Stimulated activated CD4-positive, alpha-beta T cell treated with anti-CD3 and anti-CD28 coated beads, Interleukin-1b, Interleukin-23, amount 100 ng/mL, for 4 hours (primary cell): ENCODE measurements at regions not wholly inside any gene's neighbourhood (a gene's known extent, or its start where the extent isn't known, plus 50 kb on each side); places are given as distances from the start of the nearest gene placed in this dataset.

ENCODE experiments used
- DNase-seq, 2 donors: peaks; one replicate each; pipeline ENCODE4 v3.0.0-alpha.2; 2020; ENCODE audit warnings: low read depth in 2 of 2

DNA sequence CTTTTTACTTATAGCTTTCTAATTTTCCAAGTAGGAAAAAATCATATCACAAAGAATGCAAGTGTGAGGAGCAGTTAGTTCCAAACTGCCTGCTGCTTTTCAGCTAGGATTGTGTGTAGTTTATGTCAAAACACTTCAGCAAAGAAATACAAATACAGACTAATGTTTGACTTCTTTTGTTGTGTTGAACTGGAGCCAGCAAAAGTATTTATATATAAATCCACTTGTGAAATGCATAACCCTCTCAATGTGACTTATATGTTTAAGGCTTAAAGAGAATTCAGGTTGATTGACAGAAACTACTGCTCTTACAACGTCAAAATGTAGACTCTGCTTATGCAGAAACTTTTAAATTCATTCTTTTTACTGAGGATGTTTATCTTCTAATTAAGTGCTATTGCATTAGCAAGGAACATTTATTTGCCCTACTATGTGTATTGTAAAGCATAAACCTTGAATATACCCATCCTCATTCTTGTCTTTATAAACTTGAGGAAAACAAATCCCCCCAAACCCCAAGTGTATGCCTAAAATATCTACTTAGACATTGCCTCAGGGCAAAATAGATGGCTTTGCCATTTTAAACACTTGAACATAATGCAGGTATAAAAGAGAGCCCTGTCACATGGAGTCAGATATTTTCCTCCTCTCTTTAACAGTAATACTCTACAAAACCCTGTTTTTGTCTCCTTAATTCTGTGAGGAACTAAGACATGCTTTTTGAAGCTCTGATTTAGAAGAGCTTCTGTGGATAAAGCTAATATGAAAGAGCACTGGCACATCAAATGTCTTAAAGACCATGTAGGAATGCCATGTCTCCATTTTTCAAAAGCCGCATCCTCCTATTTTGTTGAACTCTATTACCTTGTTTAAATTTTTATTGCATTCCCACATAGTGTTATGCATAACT is 302.8 kb upstream of the TBC1D5 start:
- DNase-seq, result no peak

DNA sequence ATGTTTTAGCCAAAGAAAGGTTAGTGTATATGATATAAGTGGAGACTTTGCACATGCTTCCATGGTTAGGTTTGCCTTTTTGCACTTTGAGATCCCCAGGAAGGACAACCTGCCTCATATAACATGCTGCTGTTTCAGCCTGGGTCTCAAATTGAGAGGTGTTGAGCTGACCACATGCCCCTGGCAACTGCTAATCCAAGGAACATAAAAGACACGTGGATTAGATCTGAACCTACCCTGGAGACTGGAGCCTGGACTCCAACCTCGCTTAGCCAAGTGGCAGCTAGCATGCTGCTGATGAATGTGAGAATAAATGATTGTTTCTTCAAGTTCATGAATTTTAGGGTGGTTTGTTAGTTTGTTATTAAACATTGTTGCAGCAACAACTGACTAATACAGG is 301.8 kb upstream of the TBC1D5 start:
- DNase-seq, result no peak

DNA sequence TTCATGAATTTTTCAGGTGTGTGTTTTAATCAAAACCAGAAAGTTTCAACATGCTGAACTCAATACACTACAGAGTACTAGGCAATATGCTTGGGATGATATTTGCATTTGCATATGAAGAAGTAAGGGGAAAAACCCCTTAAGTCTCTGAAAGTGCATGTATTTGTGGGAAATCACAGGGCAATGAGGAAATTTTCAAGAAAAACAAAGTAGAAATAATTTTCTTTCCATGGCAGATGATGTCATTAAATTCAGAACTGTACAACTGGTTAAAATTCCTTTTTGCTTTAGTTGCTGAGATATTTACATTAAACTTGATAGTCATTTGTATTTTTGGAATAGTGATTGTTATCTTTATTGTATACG is 294.0 kb upstream of the TBC1D5 start:
- DNase-seq, result no peak

DNA sequence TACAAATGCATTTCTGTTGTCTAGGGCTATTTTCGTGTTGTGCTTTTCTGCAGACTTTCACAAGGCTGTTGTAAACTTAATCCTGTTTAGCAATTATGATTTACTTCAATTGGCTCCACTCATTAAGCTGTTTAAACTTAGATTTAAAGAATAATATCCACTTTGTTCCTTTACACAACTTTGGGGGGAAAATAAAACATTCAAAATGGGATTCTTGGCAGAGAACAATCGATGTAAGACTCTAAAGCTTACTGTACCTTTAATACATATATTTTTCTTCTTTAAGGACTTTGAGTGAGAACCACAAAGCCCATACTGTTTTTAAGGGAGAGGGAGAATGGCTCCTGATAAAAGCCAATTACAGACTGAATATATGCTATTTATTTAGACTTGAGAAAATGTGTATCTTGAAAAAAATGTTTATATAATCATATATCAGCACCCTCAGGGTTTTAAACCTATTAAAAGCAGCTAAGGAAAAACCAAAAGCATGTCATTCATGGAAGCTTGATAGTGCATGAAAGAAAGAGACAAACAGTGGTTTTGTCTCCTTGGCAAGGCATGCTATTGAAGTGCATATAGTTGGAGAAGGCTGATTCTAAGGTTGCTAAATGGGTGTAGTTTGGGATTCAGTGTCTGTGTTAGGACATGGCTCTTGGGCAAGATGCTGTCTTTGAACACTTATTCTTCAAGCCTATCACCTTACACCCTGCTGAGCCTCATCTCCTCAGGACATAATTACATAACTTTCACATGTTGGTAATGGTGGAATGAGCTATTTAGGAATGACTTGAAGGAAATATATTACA is 293.4 kb upstream of the TBC1D5 start:
- DNase-seq, result no peak

DNA sequence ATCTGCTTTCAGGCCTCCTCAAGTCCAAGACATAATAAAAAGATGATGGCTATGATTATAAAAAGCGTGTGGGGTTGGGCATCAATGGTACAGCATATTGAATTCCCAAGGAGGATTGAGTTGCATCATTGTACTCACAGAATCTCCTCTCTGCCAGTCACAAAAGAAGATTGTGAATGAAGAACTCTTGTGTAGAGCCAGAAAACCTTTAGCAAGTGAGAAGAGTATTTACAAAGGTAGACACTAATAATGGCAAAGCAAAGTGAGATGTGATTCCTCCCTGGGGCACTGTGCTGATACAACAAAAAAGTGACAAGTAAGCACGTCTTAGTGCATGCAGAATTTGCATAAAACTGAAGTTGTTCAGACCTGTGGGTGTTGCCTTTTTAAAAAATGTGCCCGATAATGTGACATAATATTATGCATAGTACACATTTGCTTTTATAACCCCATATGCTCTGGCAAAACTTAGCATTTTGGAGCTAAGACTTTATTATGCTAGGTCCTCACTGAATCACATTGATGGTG is 291.2 kb upstream of the TBC1D5 start:
- no peak for DNase-seq

DNA sequence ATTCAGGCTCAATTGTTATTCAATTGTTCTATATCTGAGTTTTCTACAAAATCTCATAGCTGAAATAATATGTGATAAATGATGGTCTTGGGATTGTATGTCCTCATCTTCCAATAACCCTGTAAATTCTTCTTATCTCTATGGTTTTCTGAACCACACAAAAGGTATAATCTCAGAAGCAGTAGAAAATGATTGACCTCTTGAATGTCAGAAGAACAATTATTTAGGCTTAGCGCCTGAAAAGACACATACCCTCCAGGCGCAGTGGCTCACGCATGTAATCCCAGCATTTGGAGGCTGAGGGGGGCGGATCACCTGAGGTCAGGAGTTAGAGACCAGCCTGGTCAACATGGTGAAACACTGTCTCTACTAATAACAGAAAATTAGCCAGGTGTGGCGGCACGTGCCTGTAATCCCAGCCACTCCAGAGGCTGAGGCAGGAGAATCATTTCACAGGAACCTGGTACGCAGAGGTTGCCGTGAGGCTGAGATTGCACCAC is 288.0 kb upstream of the TBC1D5 start:
- no peak for DNase-seq

DNA sequence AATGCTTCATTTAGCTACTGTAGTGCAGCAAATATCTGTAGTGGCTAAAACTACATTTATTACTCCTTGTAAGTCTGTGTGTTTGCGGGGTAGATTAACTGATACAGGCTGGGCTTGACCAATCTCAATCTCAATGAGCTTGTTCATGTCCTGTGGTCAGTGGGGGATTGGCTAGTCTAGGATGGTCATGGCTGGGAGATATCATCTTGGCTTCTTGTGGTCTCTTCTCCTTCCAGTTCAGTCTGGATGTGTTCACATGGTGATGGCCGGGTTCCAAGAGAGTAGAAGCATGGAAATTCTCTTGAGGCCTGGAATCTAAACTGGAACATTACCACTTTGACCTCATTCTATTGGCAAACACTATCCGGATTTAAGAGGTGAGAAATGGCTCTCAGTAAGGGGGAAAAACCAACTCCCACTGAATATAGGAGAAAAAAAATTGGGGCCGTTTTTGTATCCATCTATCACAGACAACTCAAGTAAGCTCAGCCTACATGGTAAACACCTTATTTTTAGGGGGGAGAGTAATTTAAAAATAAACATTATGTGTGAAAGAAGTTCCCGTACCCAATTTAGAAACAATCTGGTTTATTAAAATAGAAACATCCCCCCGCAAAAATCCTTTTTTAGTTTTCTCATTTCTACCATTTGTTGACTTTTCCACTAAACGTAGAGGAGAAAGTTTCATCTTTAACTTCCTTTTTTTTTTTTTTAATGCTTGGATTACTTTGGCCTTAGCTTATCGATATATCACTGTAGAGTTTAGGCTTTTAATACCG is 284.9 kb upstream of the TBC1D5 start:
- no peak for DNase-seq

DNA sequence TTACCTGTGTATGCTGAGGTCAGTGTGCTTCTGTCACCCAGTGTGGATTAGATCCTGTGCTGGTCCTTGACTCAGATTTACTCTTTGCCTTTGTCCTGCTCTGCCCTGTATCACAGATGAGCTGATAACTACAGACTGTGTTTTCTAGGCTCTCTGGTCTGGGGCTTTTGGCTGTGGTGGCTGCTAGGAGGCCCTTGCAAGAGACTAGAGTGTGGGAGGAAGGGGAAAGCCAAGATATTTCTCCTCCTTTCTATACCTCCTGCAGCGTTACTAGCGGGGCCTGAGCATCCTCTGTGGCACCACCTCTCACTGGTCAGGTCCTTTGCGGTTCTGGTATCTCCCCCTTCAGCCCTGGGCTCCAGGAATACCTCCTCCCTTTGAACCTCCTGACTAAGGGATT is 282.3 kb upstream of the TBC1D5 start:
- no peak for DNase-seq

DNA sequence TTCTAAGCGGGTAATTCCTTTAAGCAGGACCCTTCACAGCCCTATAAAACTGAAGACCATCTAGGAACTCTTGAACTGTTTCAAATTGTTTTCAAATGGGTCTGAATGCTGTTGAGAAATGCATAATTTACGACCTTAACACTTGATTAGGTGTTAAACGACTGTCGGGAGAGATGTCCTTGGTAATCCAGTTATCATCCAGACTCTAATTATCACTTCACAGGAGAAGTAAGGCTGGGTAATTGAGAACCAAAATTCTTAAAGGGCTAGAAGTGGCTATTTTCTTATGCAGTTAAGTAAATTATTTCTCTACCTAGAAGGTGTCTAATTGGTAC is 276.7 kb upstream of the TBC1D5 start:
- no peak for DNase-seq

DNA sequence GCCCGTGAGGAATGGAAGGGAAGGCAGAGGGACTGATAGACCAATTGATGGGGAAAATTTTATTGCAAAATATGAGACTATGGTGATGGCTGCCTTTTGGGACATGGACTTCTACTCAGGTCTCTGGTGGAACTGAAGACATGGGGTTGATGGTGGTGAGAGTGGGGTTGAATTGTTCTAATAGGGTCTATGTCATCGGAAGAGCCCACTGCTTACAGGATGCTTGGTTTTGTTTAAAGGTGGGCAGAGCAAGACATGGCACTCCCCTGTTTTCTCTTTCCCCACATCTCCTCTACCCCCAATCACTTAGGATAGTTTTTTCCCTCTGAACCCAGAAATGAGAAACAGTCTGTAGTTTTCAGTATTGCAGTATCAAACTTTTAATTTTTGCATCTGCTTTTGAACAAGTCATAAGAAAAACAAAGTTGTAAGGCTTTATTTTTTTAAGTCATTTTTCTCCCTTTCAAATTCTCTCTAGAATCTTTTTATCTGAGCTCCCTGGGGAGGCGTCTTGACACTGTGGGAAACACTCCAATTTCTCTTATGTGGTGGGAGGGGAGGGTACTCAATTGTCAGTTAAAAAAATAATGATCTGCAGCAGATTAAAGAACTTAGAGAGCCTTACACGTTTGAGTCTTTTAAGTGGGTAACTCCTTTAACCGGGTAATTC is 276.2 kb upstream of the TBC1D5 start:
- no peak for DNase-seq

DNA sequence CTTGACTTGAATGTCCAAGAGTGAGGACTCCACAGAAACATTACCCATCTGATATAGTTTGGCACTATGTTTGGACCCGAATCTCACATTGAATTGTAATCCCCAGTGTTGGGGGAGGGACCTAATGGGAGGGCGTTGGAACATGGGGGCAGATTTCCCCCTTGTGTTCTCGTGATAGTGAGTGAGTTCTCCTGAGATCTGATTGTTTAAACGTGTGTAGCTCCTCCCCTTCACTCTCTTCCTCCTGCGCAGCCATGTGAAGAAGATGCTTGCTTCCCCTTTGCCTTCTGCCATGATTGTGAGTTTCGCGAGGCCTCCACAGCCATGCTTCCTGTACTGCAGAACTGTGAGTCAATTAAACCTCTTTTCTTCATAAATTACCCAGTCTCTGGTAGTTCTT is 273.9 kb upstream of the TBC1D5 start:
- no peak for DNase-seq

DNA sequence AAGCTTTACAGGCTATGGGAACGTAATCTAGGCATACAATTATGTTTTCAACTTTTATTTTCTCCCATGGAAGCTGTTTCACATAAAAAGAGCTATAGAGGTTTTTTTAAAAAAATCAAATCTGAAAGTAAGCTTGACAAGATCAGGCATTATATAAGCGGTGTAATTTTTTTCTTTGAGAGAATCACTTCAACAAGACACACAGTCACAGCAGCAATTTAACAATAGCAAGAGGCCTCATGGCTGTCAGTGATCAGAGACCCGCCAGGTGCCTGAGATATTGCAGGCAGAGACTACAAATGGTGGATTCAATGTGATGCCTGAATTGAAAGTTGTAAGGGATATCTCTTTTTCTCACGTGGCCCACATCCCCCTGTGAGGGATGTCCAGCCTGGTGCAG is 270.5 kb upstream of the TBC1D5 start:
- no peak for DNase-seq

DNA sequence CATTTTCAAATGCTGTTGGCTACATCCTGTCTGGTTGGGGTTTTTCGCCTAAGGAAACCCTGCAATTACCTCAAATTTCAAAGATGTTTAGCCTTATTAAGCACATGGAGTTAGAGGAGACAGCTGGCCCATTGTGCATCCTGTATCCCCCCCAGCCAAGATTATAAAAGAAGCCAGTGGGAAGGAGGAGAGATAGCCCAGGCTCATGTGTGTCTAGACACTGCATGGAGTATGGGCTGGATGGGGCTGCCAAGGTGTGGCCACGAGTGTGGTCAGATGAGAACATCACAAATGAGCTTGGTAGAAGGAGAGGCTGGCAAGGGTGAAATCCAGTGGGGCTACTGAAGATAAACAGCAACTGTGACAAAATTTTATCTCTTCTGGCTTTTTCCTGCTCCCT is 270.0 kb upstream of the TBC1D5 start:
- no peak for DNase-seq

DNA sequence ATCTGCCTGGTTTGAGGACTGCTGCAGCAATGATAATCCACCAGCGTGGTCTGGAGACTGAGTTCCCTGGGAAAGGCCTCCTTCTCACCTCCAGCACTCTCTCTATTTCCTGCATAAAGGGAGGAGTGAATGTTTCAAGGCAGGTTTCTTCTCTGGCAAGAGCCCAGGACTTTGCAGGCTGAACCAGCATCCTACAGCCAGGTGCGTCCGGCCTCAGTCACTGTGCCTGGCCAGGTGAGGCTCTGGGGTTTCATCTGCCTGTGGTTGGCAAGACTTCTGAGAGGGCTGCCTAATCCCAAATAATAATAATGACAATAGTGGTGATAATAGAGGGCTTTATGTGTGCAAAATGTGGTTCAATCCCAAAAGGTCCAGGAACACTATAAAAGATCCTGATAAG is 269.0 kb upstream of the TBC1D5 start:
- no peak for DNase-seq

DNA sequence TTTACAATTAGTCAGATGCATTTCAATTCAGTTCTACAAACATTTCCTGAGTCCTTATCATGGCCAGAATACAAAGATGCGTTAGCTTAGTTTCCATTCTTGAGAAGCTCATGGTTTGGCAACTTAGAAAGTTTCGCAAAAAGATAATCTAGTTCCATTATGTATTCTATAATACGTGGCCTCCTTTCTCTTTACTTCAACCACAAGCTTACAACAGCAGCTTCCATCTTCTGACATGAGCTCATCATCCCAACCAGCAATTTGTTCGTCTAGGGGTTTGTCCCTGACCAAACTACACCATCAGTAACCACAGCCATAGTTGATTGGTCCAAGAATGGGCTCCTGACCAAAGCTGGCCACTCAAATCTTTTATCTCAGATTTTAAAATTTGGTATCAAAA is 267.6 kb upstream of the TBC1D5 start:
- no peak for DNase-seq

DNA sequence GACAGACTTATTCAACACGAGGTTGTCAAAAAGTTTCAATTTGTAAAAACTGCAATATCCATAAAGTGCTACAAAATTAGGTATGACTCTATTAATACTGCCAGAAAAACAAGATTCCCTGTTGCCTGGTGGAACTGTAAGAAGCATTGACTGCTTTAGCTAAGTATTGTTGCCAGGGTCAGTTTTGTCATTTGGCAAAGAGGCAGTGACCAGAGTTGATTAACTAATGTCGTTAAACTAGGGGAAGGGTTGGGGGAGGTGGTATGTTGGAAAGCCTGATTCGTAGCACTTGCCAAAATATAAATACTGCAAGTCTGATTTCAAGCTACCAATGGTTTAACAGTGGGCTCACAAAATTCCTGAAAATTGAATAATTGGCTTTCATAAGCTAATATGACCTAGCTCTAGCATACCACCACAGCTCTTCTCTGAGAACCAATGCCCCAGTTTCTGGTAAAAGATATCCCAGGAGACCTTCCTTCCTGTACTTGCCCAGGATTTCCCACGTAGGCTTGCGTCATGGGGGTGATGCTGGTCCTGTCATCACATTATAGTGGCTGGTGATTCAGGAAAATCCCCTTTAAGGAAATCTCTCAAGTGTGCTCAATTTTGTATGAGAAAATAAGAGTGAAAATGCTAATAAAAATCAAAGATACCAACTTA is 266.4 kb upstream of the TBC1D5 start:
- no peak for DNase-seq

DNA sequence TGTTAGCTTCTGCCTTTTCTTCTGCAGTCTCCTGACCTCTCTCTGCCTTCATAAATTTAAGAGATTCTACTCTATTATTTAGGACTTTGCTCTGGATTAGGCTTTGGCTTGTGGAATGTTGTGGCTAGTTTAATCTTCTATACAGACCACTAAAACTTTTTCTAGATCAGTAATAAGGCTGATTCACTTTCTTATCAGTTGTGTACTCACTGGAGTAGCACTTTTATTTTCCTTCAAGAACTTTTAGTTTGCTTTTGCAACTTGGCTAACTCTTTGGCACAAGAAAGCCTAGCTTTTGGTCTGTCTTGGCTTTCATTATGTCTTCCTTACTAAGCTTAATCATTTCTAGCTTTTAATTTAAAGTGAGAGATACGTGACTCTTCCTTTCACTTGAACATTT is 265.5 kb upstream of the TBC1D5 start:
- DNase-seq, result no peak

DNA sequence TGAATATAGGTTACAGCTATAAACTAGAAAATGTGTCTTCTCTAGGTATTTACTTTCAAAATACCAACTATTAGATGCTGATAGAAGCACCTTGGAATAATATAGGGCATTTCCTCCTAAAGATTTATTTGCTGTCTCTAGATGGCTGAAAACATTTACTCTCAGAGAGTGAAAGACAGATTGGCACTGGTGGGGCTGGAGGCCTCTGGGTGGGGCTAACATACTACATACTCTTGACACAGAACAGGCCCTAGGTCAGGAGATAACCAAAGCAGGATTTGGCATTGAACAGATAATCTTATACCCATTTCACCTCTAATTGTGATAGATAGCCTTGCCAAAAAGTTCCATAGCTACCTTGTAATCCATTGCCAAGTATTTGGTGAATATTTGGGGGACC is 253.3 kb upstream of the TBC1D5 start:
- DNase-seq, result no peak

DNA sequence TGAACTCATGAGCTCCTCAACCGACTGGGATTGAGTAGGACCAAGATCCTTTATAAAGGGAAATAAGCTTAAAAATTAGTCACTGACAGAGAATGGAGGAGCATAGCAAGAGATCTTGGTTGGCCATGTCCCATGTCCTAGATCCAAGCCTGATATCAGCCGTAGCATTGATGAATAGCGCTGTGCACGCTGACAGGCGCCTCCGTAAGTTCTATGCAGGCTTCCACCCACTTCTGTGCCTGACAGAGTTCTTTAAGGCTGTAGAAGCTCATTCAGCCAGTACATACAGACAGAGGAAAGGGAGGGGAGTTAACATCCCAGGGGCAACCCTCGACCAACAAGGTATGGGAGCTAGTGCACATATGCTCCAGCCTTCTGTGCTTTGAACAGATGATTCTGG is 251.7 kb upstream of the TBC1D5 start:
- no peak for DNase-seq

DNA sequence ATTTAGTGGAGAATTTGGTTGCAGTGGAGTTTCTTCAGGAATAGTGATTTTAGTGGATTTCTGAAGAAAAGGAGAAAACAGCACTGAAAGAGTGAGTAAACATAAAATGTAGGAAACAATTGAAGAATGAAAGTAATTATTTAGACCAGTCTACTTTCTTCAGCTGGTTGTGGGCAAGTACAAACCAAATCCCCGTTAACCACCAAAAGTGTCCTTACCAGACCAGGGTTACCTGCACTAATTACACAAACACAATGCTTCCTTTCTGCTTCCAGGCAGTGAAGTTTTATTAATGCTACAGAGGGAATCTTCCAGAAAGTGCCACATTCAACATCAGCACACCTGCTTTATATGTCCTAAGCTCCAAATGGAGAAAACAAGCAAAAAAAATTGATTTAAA is 248.0 kb upstream of the TBC1D5 start:
- no peak for DNase-seq

DNA sequence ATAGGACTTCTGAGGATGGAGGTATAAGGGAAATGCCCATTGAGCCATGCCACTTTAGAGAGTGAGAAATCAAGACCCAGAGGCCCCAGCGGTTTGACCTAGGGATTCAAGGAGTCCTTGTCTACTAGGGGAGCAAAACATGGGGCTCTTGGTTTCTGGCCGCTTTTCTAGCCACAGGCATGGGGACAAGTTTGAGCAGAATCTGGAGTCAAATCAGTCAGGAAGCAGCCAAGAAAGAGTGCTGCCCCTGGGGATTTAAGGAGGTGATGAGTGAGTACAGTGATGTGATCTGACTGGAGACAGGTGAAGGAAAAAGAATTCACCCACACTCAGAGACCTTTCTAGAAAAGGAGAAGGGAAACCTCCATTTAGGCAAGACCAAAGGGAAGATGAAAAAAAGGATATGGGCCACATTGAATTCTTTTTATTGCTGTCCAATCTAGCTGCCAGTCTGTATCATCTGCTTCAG is 244.0 kb upstream of the TBC1D5 start:
- DNase-seq, result no peak
